Upper lobe of right lung (tissue), 1 donor: ENCODE measurements at regions not wholly inside any gene's neighbourhood (a gene's known extent, or its start where the extent isn't known, plus 50 kb on each side); places are given as distances from the start of the nearest gene placed in this dataset.
"Not testable (repeated sequence)": the region's sequence is repeated elsewhere in the genome, so short reads cannot be mapped to it uniquely, and the experiment has no call there.

Experiments
- ATAC-seq: fragments of 200-7000 bp; cut with Tn5 transposase; one replicate; pipeline ENCODE4 v1.9.1; 2020; ENCODE audit warnings: mild to moderate bottlenecking, moderate library complexity
- DNase-seq: peaks from one replicate; pipeline ENCODE4 v3.0.0-alpha.2; 2020
- H3K27ac ChIP-seq: fragments of 200-600 bp; one replicate; pipeline ENCODE4 v1.8.0; 2022
- H3K27me3 ChIP-seq: fragments of 200-600 bp; one replicate; pipeline ENCODE4 v1.8.0; 2022; ENCODE audit warnings: mild to moderate bottlenecking
- H3K36me3 ChIP-seq: fragments of 200-600 bp; one replicate; pipeline ENCODE4 v1.8.0; 2022
- H3K4me1 ChIP-seq: fragments of 200-600 bp; one replicate; pipeline ENCODE4 v1.8.0; 2022
- H3K4me3 ChIP-seq: fragments of 200-600 bp; one replicate; pipeline ENCODE4 v1.8.0; 2022; ENCODE audit warnings: mild to moderate bottlenecking
- H3K9me3 ChIP-seq: fragments of 200-600 bp; one replicate; pipeline ENCODE4 v1.8.0; 2022
- CTCF ChIP-seq: fragments of 200-600 bp; IDR thresholded peaks from one replicate; pipeline ENCODE4 v1.8.0; 2022; ENCODE audit warnings: antibody characterized with exemption
- intact Hi-C: fragments of 100-400 bp; cut with DNase I; formaldehyde crosslinking; loops from one replicate; pipeline ENCODE4 v1.11.0; 2022
- donor health status: DM: no; HTN: yes; CAD: no; lungs with severe emphysema.

GRCh38 chr10:33773886-33774480 lies 439.5 kb upstream of the NRP1 start:
- ATAC-seq, result no peak
- Histone ChIP-seq H3K9me3 (no peaks in the 10 kb centered on the region), H3K4me3 (no peak overlapping the region), H3K4me1 (no peaks in the 10 kb centered on the region), H3K36me3 (no peaks in the 10 kb centered on the region), H3K27ac (no peak overlapping the region), H3K27me3 (no peaks in the 10 kb centered on the region)
- no peak for DNase-seq
- TF ChIP-seq CTCF, result no peak
- intact Hi-C loops, result no loop called here

- H3K4me3 ChIP-seq, result no peak overlapping the region
Measured at GRCh38 chr10:33773253-33773573, 438.7 kb upstream of the NRP1 start.

GRCh38 chr10:33772370-33773252 lies 438.1 kb upstream of the NRP1 start:
- DNase-seq, result no peak
- peak; percentile 75 for ATAC-seq
- Histone ChIP-seq H3K27ac (peak overlapping the region; percentile 51), H3K27me3 (no peaks in the 10 kb centered on the region), H3K4me3 (no peak overlapping the region), H3K9me3 (no peaks in the 10 kb centered on the region), H3K4me1 (no peaks in the 10 kb centered on the region), H3K36me3 (no peaks in the 10 kb centered on the region)
- intact Hi-C loops, result no loop called here
- no peak for TF ChIP-seq CTCF

More at GRCh38 chr10:33773253-33773573, 438.7 kb upstream of the NRP1 start:
- peak overlapping the region; percentile 51 for H3K27ac ChIP-seq
- H3K9me3 ChIP-seq, result no peaks in the 10 kb centered on the region
- no peak for TF ChIP-seq CTCF
- H3K36me3 ChIP-seq, result no peaks in the 10 kb centered on the region
- H3K4me1 ChIP-seq, result no peaks in the 10 kb centered on the region
- no peak for DNase-seq
- intact Hi-C loops, result no loop called here
- no peaks in the 10 kb centered on the region for H3K27me3 ChIP-seq
- ATAC-seq, result no peak

GRCh38 chr10:33771856-33772255 lies 437.4 kb upstream of the NRP1 start:
- H3K36me3 ChIP-seq, H3K9me3 ChIP-seq, ATAC-seq, DNase-seq, H3K4me3 ChIP-seq, H3K4me1 ChIP-seq, intact Hi-C loops, H3K27ac ChIP-seq, H3K27me3 ChIP-seq: not testable (repeated sequence)

- Histone ChIP-seq H3K27me3 (no peaks in the 10 kb centered on the region), H3K9me3 (no peaks in the 10 kb centered on the region), H3K36me3 (no peaks in the 10 kb centered on the region), H3K4me1 (no peaks in the 10 kb centered on the region), H3K27ac (no peak overlapping the region), H3K4me3 (no peak overlapping the region)
- ATAC-seq (no peak), DNase-seq (no peak)
- no peak for TF ChIP-seq CTCF
- intact Hi-C loops, result no loop called here
Measured at GRCh38 chr10:33764694-33765185, 430.3 kb upstream of the NRP1 start.
